ENCODE measurements at regions not wholly inside any gene's neighbourhood (a gene's known extent, or its start where the extent isn't known, plus 50 kb on each side); places are given as distances from the start of the nearest gene placed in this dataset.

DNA sequence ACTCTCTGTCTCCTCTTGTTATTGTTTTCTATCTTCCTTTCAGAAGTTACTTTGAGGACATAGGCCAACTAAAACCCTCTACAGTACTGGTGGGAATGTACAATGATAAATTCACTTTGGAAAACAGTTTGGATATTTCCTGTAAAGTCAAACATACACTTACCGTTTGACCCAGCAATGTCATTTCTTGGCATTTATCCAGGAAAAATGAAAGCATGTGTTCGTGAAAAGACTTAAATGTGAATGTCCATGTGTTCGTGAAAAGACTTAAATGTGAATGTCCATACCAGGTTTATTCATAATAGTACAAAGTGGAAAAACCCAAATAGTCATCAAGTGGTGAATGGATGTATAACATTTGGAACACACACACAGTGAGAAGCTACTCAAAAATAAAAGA lies 361.5 kb upstream of the DPH6 start:
- H3K27ac ChIP-seq (ENCODE audit: insufficient read depth, low read length) = no peak overlapping the region
- DNase-seq = peak; percentile 23

More for the DNA sequence above, 361.5 kb upstream of the DPH6 start:
- no peaks in the 10 kb centered on the region for H3K27me3 ChIP-seq (ENCODE audit: control insufficient read depth, insufficient read depth, low read length)
- H3K56ac ChIP-seq (ENCODE audit: extremely low read depth, insufficient read depth, low read length) = no peak overlapping the region
- H2AFZ ChIP-seq (replicated peaks; ENCODE audit: low read length, poor library complexity) = no peak overlapping the region
- H3K4ac ChIP-seq (ENCODE audit: low read depth, low read length) = no peak overlapping the region
- ChIA-PET POLR2A (ENCODE audit: unreplicated experiment) (no interaction called here), CTCF (no interaction called here)
- no peak overlapping the region for H3K23ac ChIP-seq (ENCODE audit: low read depth, low read length)
- no peak overlapping the region for H4K5ac ChIP-seq (ENCODE audit: low read depth, low read length)
- H3K18ac ChIP-seq (ENCODE audit: low read depth, low read length) = no peak overlapping the region; the same call in 1 of the 2 replicates
- dilution Hi-C loops (cut with HindIII; ENCODE audit: low sequenced_read_pairs, unreplicated experiment) (no loop called here), intact Hi-C loops (cut with micrococcal nuclease) (loop anchor here (10.0 kb wide), 1 partner anchor 383 kb away; no protein-coding TSS in a partner anchor), in situ Hi-C loops (cut with MboI; ENCODE audit: low sequenced_read_pairs) (no loop called here)
- H3K79me1 ChIP-seq (ENCODE audit: low read depth in 1 of 2, low read length in 2 of 2) = no peaks in the 10 kb centered on the region
- H4K8ac ChIP-seq (ENCODE audit: low read depth in 2 of 2, low read length in 2 of 2) = no peak overlapping the region
- no peaks in the 10 kb centered on the region for H3K9me1 ChIP-seq (ENCODE audit: insufficient read depth, low read length)
- no peak overlapping the region for H2BK15ac ChIP-seq (ENCODE audit: low read depth, low read length)
- WGBS, 2 experiments (ENCODE audit: extremely low coverage in 2 of 2, insufficient read length in 1 of 2) = no CpG with 5 or more reads among the region's 3 CpGs
- no peak overlapping the region for H3K4me2 ChIP-seq (ENCODE audit: low read depth, low read length)
- ATAC-seq (ENCODE audit: low read depth) = no peak
- H3K9ac ChIP-seq (ENCODE audit: low read depth, low read length) = no peak overlapping the region
- no peaks in the 10 kb centered on the region for H3K4me1 ChIP-seq (ENCODE audit: control insufficient read depth, insufficient read depth, low read length)
- H2BK120ac ChIP-seq (ENCODE audit: low read depth, low read length) = no peak overlapping the region
- no peaks in the 10 kb centered on the region for H3K36me3 ChIP-seq (ENCODE audit: control insufficient read depth, insufficient read depth, low read length)
- no peak overlapping the region for H4K91ac ChIP-seq (ENCODE audit: insufficient read depth, low read depth, low read length)
- H4K20me1 ChIP-seq (ENCODE audit: insufficient read depth, low read length) = no peaks in the 10 kb centered on the region
- H2BK20ac ChIP-seq (ENCODE audit: low read depth, low read length) = no peak overlapping the region
- no peak overlapping the region for H2BK5ac ChIP-seq (ENCODE audit: low read depth, low read length, poor library complexity, severe bottlenecking)
- H3K14ac ChIP-seq (replicated peaks; ENCODE audit: low read depth, low read length) = no peak overlapping the region
- no peak overlapping the region for H3K4me3 ChIP-seq (ENCODE audit: insufficient read depth, low read depth, low read length)
- TF ChIP-seq CEBPB (IDR thresholded peaks at IDR 0.05; ENCODE audit: low read depth, low read length) = no peak
- no peak for TF ChIP-seq POLR2A (IDR thresholded peaks at IDR 0.05; ENCODE audit: low read depth, low read length)
- TF ChIP-seq BHLHE40 (IDR thresholded peaks at IDR 0.05; ENCODE audit: low read depth, low read length) = no peak
- TF ChIP-seq CHD1 (IDR thresholded peaks at IDR 0.05; ENCODE audit: low read depth, low read length) = no peak
- TF ChIP-seq, protein P1, sequence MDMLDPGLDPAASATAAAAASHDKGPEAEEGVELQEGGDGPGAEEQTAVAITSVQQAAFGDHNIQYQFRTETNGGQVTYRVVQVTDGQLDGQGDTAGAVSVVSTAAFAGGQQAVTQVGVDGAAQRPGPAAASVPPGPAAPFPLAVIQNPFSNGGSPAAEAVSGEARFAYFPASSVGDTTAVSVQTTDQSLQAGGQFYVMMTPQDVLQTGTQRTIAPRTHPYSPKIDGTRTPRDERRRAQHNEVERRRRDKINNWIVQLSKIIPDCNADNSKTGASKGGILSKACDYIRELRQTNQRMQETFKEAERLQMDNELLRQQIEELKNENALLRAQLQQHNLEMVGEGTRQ (IDR thresholded peaks at IDR 0.05; ENCODE audit: low read depth, low read length) = no peak
- TF ChIP-seq ELK1 (IDR thresholded peaks at IDR 0.05; ENCODE audit: borderline replicate concordance, low read depth, low read length) = no peak
- TF ChIP-seq RFX5 (IDR thresholded peaks at IDR 0.05; ENCODE audit: low read depth, low read length) = no peak
- no peak for TF ChIP-seq NFE2L2 (IDR thresholded peaks at IDR 0.05; ENCODE audit: low read depth, low read length)
- TF ChIP-seq RCOR1 (IDR thresholded peaks at IDR 0.05; ENCODE audit: insufficient replicate concordance, low read length) = no peak
- no peak for TF ChIP-seq FOS (IDR thresholded peaks at IDR 0.05; ENCODE audit: low read depth, low read length)
- no peak for TF ChIP-seq CTCF (conservative IDR thresholded peaks at IDR 0.05; ENCODE audit: low read depth, low read length)
- TF ChIP-seq MXI1 (IDR thresholded peaks at IDR 0.05; ENCODE audit: borderline replicate concordance, low read depth, low read length) = no peak
- H2AK9ac ChIP-seq (replicated peaks; ENCODE audit: low read depth, low read length, poor library complexity) = no peak overlapping the region
- BruUV-seq (replicated peaks) = no TSS peak
- no peaks in the 10 kb centered on the region for H3K9me3 ChIP-seq (ENCODE audit: control insufficient read depth, insufficient read depth, low read length)
- H2AK5ac ChIP-seq (ENCODE audit: low read depth, low read length) = no peak overlapping the region

Data from IMR-90 (cell line).